Fibroblast of skin of left biceps (primary cell): ENCODE measurements at regions not wholly inside any gene's neighbourhood (a gene's known extent, or its start where the extent isn't known, plus 50 kb on each side); places are given as distances from the start of the nearest gene placed in this dataset.

ENCODE experiments used
- DNase-seq, 2 experiments: peaks; one replicate each; pipeline ENCODE4 v3.0.0-alpha.2; 2013; ENCODE audit warnings: low read depth in 2 of 2

DNA sequence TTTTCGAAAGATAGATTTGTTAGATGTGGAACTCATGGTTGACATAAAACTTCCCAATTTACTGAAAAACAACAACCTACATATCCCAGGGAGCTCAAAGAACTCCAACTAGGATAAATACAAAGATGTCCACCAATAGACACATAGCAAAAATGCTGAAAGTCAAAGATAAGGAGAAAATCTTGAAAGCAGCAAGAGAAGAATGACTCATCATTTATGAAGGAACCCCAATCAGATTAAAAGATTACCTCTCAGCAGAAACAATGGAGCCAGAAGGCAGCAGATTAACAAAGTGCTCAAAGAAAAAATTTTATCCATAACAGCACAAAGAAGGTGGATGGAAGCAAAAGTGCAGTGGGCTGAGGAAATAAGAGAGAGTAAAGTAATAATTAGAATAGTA lies 908.6 kb downstream of the SORCS3 start:
- no peak for DNase-seq

DNA sequence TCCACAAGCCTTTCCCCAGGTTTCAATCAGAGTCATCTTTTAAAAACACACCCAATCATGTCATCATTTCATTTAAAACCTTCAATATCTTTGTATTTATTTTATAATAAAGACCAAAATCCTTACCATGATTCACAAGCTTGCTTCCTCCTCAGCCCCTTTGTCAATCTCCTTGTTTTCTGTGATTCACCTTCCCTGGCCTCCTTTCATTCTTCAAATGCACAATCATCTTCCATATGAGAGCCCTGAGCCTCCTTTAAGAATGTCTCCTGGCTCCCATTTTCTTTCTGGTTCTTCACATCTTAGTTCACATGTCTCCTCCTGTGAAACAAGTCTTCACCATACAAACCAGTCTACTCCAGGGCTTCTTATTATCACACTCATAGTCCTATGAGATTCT lies 904.0 kb downstream of the SORCS3 start:
- DNase-seq: no peak

DNA sequence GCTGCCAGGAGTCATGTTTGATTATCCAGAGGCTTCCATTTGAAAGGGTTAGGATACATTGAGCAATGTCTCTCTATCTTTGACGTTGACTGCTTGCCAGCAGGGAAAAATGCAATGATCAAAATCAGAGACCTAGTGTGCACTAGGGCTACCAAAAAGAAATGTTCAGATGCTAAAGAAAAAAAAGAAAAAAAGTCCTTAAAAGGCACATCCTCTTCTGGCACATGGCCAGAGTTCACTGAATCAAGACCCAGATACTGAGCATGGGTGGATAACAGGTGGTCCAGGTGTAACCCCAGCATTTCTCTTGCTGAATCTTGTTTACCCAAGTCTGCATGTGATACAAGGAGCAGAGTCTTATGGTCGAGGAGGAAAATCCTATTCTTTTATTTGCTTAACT lies 899.3 kb downstream of the SORCS3 start:
- no peak for DNase-seq

DNA sequence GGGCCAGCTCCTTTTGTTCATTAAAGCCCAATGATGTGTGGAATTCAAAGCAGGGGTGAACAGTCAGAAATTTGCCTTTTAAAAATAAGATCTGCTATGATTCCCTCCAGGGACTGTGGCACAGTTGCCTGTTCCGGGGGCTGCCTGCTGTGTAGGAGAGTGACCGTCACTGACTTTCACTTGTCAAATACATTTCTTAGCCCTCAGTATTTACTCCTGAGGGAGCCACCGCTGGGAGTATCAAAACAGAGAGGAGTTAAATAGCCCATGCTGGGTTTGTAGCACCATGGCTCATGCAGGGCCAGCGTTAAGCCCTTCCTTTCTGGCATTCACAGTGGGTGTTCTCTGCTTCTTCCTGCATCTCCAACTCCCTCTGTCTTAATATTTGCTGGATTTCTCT lies 897.8 kb downstream of the SORCS3 start:
- no peak for DNase-seq

DNA sequence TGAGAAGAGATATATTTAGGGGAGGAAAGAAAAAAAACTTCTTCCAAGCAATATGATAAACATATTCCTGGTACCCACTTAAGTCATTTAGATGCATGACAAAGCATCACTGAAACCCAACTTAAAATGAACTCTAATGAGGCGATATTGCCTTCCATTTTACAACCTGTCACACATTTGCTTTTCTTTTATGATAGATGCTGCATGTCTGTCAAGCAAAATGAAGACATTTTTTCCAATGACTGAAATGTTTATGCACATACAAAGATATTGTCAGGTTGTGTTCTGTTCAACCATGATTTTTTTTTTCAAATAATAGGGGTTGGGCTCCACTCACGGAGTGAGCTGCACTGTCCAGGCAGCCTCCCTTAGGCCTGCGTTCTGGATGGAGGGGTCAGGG lies 894.4 kb downstream of the SORCS3 start:
- no peak for DNase-seq

DNA sequence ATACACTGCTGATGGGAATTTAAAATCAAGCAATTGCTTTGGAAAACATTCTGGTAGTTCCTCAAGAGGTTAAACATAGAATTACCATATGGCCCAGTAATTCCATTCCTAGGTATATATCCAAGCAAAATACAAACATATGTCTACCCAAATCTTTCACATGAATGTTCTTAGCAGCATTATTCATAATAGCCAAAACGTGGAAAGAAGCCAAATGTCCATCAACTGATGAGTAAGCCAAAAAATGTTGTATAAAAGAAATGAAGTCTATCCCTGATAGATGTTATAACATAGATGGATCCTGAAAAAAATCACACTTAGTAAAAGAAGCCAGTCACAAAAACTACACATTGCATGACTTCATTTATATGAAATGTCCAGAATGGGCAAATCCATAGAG lies 893.0 kb downstream of the SORCS3 start:
- DNase-seq: no peak

DNA sequence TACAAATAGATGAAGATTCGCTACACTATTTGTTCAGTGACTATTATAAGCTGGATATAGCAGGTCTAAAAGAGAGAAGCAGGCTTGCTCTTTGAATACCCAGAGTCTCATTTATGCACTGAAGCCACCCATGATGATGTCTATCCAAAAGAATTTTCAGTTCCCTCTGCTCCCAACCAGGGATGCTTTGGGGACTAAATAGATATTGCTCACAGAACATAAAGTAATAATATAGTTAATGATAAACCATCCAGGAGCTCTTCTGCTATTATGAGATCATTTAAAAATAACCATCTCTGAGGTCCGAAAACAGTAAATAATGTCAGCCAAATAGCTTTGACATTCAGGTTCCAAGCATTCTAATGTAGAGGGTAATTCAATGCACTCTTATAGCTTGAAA lies 875.4 kb downstream of the SORCS3 start:
- no peak for DNase-seq

DNA sequence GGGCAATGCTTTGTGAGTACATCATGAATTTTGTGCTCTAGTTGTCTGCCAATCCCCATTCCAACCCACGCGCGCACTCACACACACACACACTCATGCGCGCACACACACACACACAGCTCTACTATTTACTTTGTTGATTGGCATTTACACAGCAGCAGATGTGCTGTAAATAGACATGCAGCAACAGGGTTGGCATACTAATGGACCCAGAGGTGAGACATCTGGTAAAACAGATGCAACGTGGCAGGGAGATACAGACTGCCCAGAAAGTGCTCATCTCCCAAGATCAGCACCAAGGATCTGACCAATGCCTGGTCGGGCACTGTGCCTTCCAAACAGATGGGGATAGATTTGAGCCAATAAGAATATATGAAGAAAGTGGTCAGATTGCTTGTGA lies 873.0 kb downstream of the SORCS3 start:
- no peak for DNase-seq

DNA sequence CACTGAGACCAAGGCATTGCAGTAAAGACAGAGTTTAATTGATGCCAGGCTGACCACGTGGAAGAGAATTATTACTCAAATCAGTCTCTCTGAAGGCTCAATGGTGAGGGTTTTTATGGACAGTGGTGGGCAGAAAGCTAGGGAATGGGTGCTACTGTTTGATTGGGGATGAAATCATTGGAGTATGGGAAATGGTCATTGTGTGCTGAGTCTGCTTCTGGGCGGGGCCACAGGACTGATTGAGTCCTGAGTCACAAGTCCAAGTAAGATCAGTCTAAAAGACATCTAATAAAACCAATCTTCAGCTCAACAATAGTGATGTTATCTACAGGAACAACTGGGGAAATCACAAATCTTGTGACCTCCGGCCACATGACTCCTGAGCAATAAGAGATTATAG lies 868.4 kb downstream of the SORCS3 start:
- DNase-seq: no peak

DNA sequence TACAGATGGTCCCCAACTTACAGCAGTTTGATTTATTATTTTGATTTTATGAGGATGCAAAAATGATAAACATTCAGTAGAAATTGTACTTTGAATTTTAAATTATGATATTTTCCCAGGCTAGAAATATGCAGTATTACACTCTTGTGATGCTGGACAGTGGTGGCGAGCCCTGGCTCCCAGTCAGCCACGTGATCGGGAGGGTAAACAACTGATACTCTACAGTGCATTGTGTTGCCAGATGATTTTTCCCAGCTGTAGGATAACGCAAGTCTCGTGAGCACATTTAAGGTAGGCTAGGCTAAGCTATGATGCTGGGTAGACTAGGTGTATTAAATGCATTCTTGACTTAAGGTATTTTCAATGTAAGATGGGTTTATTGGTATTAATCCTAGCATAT lies 865.2 kb downstream of the SORCS3 start:
- no peak for DNase-seq

DNA sequence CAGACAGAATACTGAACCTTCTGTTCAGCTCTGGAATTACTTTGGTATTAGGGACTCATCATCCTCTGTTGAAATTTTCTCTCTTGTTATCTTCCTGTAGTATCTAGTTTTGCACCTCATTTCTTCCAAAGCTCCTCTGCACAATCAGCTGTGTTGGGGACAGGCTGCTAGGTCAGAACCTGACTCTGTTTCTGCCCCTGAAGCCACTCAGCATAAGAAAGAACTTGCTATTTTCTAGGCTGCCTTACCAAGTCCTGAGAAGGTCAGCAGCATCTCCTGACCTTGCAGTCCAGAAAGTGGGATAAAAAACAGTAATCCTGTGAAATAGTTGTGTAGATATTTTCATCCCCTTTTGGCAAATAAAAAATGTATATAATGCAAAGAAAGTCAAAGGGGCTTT lies 862.6 kb downstream of the SORCS3 start:
- no peak for DNase-seq

DNA sequence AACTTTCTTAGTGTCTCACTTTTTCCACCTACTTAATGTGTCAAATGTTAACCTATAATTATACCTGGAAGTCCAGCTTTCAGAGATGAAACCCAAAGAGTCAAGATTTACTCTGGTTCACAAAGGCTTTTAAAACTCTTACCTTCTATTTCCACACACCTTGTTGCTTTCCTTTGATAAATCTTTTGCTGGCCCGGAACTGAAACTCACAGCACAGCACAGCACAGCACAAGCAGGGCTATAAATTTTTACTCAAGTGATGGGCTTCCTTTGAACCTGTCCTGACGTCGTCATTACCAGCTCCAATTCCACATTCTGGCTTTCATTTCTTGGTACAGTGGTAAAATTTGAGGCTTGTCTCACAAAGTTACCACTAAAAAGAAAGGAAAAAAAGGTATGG lies 861.0 kb downstream of the SORCS3 start:
- DNase-seq: no peak

DNA sequence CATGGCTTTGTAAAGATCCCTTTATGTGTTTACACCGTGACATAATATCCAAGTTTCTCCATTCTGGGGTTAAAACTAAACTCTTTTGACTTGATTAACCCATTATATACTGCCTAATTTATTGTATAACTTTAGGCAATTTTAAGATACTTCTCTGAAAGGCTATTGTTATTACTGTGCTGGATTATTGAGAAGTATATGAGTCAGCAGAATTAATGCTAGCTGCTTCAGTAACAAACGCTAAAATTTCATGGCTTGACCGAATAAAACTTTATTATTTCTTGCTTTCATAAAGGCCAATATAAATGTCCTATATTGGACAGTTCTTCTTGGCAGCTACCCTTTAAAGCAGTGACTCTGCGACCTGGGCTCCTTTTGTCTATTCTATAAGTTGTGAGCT lies 853.9 kb downstream of the SORCS3 start:
- no peak for DNase-seq

DNA sequence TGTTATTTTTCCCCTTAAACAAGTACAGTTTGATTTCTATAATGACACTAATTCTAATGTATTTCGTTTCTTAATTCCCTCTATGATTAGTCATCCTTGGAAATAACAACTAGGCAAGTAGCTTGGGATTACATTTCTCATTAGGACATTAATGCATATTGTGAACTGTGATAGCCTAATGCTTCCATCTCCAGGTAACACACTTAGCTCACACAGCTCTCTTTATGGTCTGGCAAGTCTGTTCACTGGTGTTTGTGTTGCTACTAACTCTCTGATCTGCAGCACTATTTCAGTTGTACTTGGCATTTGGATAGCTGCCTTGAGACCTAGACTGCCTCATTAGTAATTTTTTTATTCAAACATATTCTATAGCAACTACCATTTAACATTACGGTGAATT lies 853.2 kb downstream of the SORCS3 start:
- DNase-seq: no peak

DNA sequence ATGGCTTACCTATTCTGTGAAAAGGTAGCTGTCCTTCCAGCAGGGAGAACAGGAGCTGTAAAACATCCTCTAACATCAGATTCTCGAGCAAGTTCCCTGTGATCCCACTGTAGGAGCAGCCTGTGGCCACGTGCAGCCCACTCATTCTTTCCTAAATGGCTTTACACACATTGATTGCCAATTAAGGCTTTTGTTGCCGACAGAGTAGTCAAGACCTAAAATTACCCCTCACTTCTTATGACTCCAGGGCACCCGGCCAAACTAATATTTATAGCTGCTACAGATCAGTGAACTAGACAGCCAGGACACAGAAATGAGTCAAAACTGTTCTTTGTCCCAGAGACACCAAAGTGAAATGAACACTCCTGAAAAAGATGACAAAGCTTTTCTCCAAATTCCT lies 832.1 kb downstream of the SORCS3 start:
- DNase-seq: no peak

DNA sequence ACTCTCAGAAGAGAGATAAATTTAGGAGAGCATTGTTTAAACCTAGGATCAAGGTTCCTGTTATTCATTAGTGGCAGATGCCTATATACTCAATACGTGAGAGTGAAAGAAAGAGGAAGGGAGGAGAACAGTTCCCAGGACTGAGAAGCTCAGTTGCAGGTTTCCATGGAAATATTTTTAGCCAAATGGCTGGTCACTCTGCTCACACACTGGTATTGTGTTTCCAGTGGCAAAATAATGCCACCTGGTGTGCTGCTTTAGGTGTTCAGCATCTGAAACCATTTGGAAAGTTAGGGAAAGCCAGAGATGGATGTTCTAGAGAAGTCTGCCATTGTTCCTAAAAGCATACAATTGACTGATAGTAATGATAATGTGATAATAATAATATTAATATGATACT lies 827.7 kb downstream of the SORCS3 start:
- no peak for DNase-seq

DNA sequence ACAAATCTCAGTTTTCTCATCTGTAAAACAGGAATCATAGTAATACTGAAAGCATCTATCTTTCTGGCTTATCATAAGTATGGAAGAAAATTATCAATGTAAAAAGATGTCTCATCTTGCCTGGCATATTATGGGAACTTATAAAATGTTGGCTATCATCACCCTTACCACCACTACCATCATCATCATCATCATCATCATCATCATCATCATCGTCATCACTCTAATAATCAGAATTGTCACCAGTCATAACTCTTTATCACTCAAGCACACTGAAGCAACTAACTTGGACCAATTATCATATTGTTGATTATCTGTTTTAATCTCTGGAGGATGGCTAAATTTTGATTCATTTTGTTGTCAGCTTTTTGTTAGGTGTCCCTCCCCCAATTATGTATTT lies 825.4 kb downstream of the SORCS3 start:
- no peak for DNase-seq

DNA sequence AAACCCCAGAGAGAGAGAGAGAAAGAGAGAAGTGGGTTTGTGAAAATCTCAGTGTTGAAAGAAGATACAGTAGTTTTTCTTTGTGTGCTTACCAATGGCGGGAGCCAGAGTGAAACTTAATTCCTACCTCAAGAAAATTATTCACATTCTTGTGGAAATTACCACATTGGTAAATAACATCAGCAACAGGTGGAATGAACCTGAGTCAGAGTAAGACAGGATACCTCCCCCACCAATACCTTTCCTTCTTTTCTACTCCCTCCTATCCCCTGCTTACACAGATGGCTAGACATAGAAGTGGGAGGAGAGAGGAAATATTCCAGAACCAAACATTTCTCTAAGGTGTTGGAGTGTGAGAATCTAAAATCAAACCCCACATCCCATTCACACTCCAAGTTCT lies 793.9 kb downstream of the SORCS3 start:
- DNase-seq: no peak

DNA sequence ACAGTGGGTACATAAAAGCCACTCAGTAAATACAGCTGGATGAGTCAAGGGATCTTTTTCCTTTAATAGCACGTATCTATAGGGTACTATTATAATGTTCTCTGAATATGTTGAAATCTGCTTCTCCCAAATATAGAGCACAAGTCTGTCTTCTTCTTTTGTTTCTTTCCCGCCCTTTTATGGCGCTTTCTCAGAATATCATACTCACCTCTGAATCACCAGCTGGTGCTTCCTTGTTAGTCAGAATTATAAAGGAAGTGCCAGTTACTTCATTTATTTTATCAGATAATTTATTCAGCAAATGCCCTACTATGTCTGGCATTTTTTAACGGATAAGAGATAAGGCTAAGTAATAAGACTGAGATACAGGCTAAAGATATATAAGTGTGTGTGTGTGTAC lies 772.9 kb downstream of the SORCS3 start:
- DNase-seq: no peak

DNA sequence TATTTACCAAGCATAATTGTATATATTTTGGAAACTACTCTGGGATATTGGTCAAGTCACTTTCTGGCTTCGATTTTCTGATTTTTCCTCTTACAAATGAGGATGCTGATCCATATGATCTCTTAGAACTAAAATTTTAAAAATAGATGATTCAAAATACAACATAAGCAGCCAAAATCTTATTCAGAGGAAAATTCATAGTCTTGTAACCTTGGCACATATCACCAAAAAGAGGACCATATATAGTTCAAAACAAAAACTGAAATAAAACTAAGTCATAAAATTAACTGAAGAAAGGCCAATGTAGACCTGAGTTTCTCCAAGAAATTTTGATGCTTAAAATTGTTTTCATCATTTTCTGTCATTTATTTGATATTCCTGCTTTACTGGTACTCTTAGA lies 768.3 kb downstream of the SORCS3 start:
- DNase-seq: no peak

DNA sequence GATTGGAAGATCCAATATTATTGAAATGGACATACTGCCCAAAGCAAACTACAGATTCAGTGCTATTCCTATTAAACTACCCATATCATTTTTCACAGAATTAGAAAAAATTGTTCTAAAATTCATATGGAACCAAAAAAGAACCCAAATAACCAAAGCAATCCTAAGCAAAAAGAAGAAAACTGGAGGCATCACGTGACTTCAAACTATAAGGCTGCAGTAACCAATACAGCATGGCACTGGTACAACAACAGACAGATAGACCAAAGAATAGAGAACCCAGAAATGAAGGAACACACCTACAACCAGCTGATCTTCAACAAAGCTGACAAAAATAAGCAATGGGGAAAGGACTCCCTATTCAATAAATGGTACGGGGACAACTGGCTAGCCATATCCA lies 765.4 kb downstream of the SORCS3 start:
- DNase-seq: no peak

DNA sequence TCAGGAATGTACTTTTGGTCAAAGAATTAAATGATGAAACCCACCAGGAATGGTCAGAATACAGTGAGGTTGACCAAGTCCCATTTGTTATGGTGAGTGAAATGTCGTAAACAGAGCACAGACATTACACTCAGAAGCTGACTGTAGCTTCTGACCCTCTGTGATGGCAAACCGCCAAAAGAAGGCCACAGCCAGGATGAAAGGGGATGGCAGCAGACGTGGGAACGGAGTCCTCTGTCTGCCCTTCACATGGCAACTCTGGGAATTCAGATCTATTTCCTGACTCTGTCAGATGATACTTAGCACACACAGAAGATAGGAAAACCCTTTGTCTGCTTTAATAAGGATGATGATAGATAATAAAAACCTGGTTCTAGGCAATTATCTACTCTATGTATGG lies 757.1 kb downstream of the SORCS3 start:
- DNase-seq: no peak

DNA sequence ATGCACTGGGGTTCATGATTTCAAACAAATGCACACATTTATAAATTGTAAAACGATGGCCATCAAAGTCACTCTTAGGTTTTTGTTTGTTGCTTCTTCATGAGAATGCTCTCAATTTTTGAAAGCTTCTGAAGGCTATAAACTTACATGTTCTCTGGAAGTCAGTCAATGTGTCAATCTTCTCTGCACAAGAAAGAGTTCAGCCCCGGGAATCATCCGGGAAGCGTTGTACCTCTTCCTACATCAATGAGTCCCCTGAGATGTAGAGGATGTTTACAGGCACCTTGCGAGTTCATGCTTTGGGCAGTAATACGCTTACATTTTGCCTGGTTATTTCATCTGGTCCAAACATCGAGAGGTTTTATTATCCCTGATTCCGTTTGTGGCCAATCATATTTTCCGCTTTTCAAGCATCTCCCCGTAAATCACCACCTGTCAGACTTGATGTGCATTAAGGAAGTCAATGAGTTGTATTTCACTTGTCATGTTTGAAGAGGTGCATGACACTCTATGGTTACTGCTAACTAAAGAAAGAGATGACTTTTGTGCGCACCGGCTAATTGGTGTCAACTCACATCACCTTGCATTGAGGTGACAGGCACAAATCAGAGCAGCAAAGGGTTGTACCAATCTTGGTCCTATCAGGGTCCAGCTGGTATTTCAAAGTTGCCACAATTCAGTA lies 750.7 kb downstream of the SORCS3 start:
- DNase-seq: no peak

DNA sequence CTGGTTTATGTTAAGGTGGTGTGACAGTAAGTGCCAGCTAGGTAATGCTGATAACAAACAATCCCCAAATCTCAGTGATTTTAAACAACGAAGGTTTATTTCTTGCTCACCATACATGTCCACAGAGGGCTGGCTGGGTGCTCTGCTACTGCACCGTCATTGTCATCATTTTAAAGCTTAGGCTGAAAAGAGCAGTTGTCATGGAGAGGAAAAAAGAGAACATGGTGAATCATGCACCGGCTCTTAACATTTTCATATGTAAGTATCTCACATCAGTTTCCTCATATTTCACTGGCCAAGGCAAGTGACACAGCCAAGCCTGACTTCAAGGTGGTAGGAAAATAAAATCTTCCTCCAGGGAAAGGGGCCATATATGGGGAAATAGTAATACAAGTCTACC lies 746.9 kb downstream of the SORCS3 start:
- no peak for DNase-seq

DNA sequence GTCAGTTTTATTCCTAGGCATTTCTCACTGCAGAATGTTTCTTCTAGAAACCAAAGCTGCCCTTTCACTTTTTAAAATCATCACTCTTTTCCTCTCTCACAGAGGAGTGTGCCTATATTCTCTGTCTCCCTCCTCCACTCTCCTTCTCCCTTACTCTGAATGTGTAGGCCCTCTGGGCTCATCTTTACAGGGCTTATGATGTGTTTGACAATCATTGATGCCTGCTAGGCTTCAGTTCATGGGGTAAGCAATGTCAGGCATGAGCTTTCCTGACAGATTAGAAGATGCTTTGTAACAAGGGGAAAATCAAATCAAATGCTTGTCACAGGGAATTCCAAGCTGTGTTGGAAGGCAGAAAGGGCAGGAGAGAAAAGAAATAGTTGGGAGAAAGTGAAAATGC lies 742.9 kb downstream of the SORCS3 start:
- DNase-seq: no peak
